OCI-LY3 (cell line): ENCODE measurements at regions not wholly inside any gene's neighbourhood (a gene's known extent, or its start where the extent isn't known, plus 50 kb on each side); places are given as distances from the start of the nearest gene placed in this dataset.
"Not testable (repeated sequence)": the region's sequence is repeated elsewhere in the genome, so short reads cannot be mapped to it uniquely, and the experiment has no call there.

ENCODE experiments used
- EZH2phosphoT487 ChIP-seq: fragments of 200-600 bp; shearing (Covaris generic); IDR thresholded peaks from 2 replicates; pipeline ENCODE4 v1.6.1; 2018; ENCODE audit warnings: antibody characterized with exemption, mixed run types, low read depth
- TF ChIP-seq, protein P1 (sequence below): fragments of 200-600, 300-600 bp; sonication (generic); IDR thresholded peaks from 2 replicates; pipeline ENCODE4 v1.5.1; 2014; ENCODE audit warnings: antibody characterized with exemption, low read length, low read depth

GRCh38 chr3:195960164-195960563 lies 51.8 kb upstream of the TNK2 start:
- TF ChIP-seq, protein P1, sequence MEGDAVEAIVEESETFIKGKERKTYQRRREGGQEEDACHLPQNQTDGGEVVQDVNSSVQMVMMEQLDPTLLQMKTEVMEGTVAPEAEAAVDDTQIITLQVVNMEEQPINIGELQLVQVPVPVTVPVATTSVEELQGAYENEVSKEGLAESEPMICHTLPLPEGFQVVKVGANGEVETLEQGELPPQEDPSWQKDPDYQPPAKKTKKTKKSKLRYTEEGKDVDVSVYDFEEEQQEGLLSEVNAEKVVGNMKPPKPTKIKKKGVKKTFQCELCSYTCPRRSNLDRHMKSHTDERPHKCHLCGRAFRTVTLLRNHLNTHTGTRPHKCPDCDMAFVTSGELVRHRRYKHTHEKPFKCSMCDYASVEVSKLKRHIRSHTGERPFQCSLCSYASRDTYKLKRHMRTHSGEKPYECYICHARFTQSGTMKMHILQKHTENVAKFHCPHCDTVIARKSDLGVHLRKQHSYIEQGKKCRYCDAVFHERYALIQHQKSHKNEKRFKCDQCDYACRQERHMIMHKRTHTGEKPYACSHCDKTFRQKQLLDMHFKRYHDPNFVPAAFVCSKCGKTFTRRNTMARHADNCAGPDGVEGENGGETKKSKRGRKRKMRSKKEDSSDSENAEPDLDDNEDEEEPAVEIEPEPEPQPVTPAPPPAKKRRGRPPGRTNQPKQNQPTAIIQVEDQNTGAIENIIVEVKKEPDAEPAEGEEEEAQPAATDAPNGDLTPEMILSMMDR: not testable (repeated sequence)
- TF ChIP-seq EZH2phosphoT487: not testable (repeated sequence)
